GM13976 (cell line): ENCODE measurements at regions not wholly inside any gene's neighbourhood (a gene's known extent, or its start where the extent isn't known, plus 50 kb on each side); places are given as distances from the start of the nearest gene placed in this dataset.

ENCODE experiments used
- DNase-seq: peaks from one replicate; pipeline ENCODE4 v3.0.0; 2012; ENCODE audit warnings: low spot score
- CTCF ChIP-seq: IDR thresholded peaks from 2 replicates; pipeline ENCODE4 v1.5.1; 2012; ENCODE audit warnings: borderline replicate concordance, mild to moderate bottlenecking; ENCODE audit not compliant: insufficient read depth; ENCODE audit errors: extremely low read depth, missing control alignments, control extremely low read depth
- in situ Hi-C: fragments of 300-500 bp; cut with MboI; formaldehyde crosslinking; loops from one replicate; pipeline ENCODE4 v1.12.0; 2022; ENCODE audit warnings: low sequenced_read_pairs, mixed read lengths, inconsistent platforms; ENCODE audit not compliant: unreplicated experiment

- TF ChIP-seq CTCF = no peak
- no peak for DNase-seq
- in situ Hi-C loops = no loop called here
Observed at GRCh38 chr17:71464241-71464640, 656.6 kb upstream of the SOX9 start.

DNA sequence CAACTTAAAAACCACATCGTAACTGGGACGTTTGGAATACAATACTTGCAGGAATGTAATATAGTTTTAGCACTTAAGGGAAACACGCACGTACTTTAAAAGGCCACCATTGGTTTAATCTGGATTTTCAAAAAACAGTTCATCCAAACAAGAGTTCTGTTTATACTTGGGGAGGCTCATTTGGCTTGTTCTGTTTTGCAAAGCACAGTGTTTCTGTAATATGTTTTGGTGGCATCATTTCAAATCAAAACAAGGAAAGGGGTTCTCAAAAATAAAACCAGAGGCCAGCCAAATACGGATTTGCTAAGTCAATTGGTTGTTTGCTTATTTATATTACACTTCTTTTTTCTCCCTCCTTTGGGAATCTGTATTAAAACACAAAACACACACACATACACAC is 656.1 kb upstream of the SOX9 start:
- no peak for DNase-seq
- in situ Hi-C loops = no loop called here
- TF ChIP-seq CTCF = no peak

GRCh38 chr17:71467719-71468118 is 653.1 kb upstream of the SOX9 start:
- in situ Hi-C loops = no loop called here
- TF ChIP-seq CTCF = no peak
- no peak for DNase-seq

- no peak for TF ChIP-seq CTCF
- in situ Hi-C loops = no loop called here
- no peak for DNase-seq
Observed at GRCh38 chr17:71470062-71470461, 650.8 kb upstream of the SOX9 start.

GRCh38 chr17:71472809-71473789 is 647.7 kb upstream of the SOX9 start:
- DNase-seq = peak; percentile 38
- in situ Hi-C loops = no loop called here
- TF ChIP-seq CTCF = peak; percentile 50

GRCh38 chr17:71477356-71477755 is 643.5 kb upstream of the SOX9 start:
- TF ChIP-seq CTCF = no peak
- in situ Hi-C loops = loop anchor here (25.0 kb wide), 2 partner anchors 635 to 1060 kb away; partner anchors contain the start of gene SOX9
- DNase-seq = no peak
